Ovary (tissue), 3 donors: ENCODE measurements at regions not wholly inside any gene's neighbourhood (a gene's known extent, or its start where the extent isn't known, plus 50 kb on each side); places are given as distances from the start of the nearest gene placed in this dataset.

Source experiments
- CTCF ChIP-seq, 3 donors: fragments of 450-650 bp in 2 of 3; fragments of 200-600 bp in 1 of 3; IDR thresholded peaks; one replicate each; pipeline versions ENCODE4 v1.5.1 to v1.8.0; 2016 to 2022; ENCODE audit warnings: antibody characterized with exemption in 3 of 3, mild to moderate bottlenecking in 1 of 3
- EP300 ChIP-seq: sonication (generic); formaldehyde crosslinking; IDR thresholded peaks from one replicate; pipeline ENCODE4 v1.6.1; 2017; ENCODE audit warnings: antibody characterized with exemption
- POLR2A ChIP-seq: fragments of 450-650 bp; IDR thresholded peaks from one replicate; pipeline ENCODE4 v1.6.1; 2017; ENCODE audit warnings: antibody characterized with exemption, mild to moderate bottlenecking, moderate library complexity
- donor health status: DM: no; HTN: no; CAD: no.

- no peak for TF ChIP-seq CTCF (IDR thresholded peaks at IDR 0.05)
- no peak for TF ChIP-seq POLR2A
- TF ChIP-seq EP300 = no peak
Observed at GRCh38 chr5:123671711-123672456, 159.9 kb downstream of the CSNK1G3 start.
